ACC112 (cell line): ENCODE measurements at regions not wholly inside any gene's neighbourhood (a gene's known extent, or its start where the extent isn't known, plus 50 kb on each side); places are given as distances from the start of the nearest gene placed in this dataset.

ENCODE experiments used
- H2AFZ ChIP-seq: fragments of 200-600 bp; sonication (generic); one replicate; pipeline ENCODE4 v1.6.0; 2017; ENCODE audit warnings: antibody characterized with exemption, low read length; ENCODE audit not compliant: unreplicated experiment
- H3K27ac ChIP-seq: fragments of 200-600 bp; sonication (generic); 2 replicates; pipeline ENCODE4 v1.5.1; 2014; ENCODE audit warnings: low read depth, mild to moderate bottlenecking, antibody characterized with exemption, low read length, moderate library complexity
- H3K27me3 ChIP-seq: fragments of 200-600 bp; sonication (generic); 2 replicates; pipeline ENCODE4 v1.6.1; 2014; ENCODE audit warnings: mild to moderate bottlenecking, antibody characterized with exemption, low read length, moderate library complexity, mixed read lengths; ENCODE audit not compliant: insufficient read depth
- H3K36me3 ChIP-seq: fragments of 200-600 bp; sonication (generic); 2 replicates; pipeline ENCODE4 v1.6.1; 2016; ENCODE audit warnings: mild to moderate bottlenecking, antibody characterized with exemption, low read length, moderate library complexity, mixed read lengths; ENCODE audit not compliant: insufficient read depth
- H3K4me1 ChIP-seq: fragments of 200-600 bp; sonication (generic); one replicate; pipeline ENCODE4 v1.6.1; 2016; ENCODE audit warnings: low read length, mixed read lengths; ENCODE audit not compliant: insufficient read depth, unreplicated experiment, control insufficient read depth
- H3K4me3 ChIP-seq: fragments of 200-600 bp; sonication (generic); 2 replicates; pipeline ENCODE4 v1.5.1; 2014; ENCODE audit warnings: mild to moderate bottlenecking, low read depth, low read length
- H3K79me2 ChIP-seq: fragments of 200-600 bp; sonication (generic); one replicate; pipeline ENCODE4 v1.6.0; 2016; ENCODE audit warnings: low read length; ENCODE audit not compliant: control insufficient read depth, unreplicated experiment, insufficient read depth

DNA sequence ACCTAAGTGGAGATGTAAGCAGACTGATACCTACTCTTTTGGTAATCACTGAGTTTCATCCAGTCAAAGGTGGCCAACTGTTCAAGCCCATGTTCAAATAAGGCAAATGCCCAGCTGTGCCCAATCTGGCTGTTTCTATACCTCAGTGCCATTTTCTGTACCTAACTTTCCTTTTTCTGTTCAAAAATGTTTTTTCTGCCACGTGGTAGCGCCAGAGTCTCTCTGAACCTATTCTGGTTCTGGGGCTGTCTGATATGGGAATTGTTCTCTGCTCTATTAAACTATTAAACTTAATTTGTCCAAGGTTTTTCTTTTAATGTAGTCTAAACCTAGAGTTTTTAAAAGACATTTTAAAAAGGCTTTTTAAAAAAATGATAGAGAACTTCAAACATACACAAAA, 391.2 kb downstream of the NOVA1 start:
- Histone ChIP-seq H3K27me3 (peaks cover 37% of the 10 kb centered on the region), H3K27ac (no peak overlapping the region), H3K4me3 (no peak overlapping the region), H3K36me3 (no peaks in the 10 kb centered on the region), H3K79me2 (no peaks in the 10 kb centered on the region), H2AFZ (no peak overlapping the region), H3K4me1 (no peaks in the 10 kb centered on the region)

DNA sequence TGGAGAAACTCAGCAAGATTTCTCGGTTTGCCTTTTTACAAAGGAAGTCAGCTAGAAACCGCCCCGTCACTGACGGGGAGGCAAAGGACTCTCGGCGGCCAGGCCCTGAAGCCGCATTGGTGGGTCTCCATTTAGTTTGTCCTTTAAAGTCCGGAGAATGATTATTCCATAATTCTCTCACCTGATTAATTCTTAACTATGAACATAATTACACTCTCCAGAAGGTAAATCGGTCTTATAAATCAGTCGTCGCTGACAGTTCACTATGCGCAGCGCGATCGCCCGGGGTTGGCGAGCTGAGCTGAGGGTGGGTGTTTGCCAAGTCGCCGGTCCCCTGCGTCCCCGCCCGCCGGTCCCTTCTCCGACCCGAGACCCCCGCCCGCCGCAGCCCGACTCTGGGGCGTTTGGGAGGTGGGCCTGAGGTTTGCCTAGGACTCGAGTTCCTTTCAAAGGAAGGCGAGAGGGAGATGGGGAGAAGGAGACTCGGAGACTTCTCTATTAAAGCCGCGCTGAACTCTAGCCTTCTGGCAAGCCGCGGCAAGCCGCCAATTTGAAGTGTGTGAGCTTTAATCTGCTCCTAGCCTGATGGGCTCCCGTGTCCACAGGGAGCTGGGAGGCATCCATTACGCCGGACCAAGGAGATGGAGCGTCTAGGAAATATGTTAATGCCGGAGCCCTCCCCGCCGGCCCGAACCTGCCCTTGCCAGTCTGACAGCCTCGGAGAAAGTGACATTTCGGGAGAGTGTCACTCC, 392.9 kb downstream of the NOVA1 start:
- Histone ChIP-seq H3K4me3 (no peak overlapping the region), H3K27me3 (peaks cover 37% of the 10 kb centered on the region)

DNA sequence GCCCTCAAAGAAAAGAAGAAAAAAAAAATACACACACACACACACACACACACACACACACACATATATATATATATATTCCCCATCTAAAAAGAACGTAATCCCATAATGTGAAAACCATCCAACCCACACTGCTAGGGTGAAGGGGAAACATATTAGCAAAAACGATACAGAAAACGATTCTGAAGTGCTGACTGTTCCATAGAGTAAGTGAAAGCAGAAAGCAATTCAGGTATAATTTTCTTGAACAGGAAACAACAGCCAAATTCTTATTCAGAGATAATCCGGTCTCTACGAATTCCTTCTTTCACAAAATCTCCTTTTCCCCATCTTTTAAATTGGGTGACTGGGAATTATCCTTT, 393.5 kb downstream of the NOVA1 start:
- H3K4me3 ChIP-seq = no peak overlapping the region
- H3K79me2 ChIP-seq = no peaks in the 10 kb centered on the region
- no peak overlapping the region for H3K27ac ChIP-seq
- H3K4me1 ChIP-seq = no peaks in the 10 kb centered on the region
- H3K36me3 ChIP-seq = no peaks in the 10 kb centered on the region
- peaks cover 37% of the 10 kb centered on the region for H3K27me3 ChIP-seq
- no peak overlapping the region for H2AFZ ChIP-seq

More for the DNA sequence above, 392.9 kb downstream of the NOVA1 start:
- H3K36me3 ChIP-seq = no peaks in the 10 kb centered on the region
- no peak overlapping the region for H2AFZ ChIP-seq
- H3K79me2 ChIP-seq = no peaks in the 10 kb centered on the region
- H3K27ac ChIP-seq = no peak overlapping the region
- H3K4me1 ChIP-seq = no peaks in the 10 kb centered on the region

DNA sequence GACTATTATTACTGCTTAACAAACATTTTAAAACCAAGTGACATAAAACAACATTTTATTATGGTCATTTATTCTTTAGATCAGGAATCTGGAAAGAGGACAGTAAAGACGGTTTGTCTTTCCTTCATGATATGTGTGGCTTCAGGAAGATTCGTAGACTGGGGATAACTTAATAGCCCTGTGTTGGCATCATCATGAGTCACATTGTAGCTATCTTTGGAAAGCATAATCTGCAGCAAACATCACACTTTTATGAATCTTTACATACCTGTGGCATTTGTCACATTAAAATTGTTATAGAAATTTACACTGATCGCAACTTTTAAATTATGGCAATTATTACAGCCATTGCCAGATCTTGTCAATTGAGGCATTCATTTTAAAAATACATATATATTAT, 397.1 kb downstream of the NOVA1 start:
- no peaks in the 10 kb centered on the region for H3K4me1 ChIP-seq
- peaks cover 20% of the 10 kb centered on the region for H3K27me3 ChIP-seq

DNA sequence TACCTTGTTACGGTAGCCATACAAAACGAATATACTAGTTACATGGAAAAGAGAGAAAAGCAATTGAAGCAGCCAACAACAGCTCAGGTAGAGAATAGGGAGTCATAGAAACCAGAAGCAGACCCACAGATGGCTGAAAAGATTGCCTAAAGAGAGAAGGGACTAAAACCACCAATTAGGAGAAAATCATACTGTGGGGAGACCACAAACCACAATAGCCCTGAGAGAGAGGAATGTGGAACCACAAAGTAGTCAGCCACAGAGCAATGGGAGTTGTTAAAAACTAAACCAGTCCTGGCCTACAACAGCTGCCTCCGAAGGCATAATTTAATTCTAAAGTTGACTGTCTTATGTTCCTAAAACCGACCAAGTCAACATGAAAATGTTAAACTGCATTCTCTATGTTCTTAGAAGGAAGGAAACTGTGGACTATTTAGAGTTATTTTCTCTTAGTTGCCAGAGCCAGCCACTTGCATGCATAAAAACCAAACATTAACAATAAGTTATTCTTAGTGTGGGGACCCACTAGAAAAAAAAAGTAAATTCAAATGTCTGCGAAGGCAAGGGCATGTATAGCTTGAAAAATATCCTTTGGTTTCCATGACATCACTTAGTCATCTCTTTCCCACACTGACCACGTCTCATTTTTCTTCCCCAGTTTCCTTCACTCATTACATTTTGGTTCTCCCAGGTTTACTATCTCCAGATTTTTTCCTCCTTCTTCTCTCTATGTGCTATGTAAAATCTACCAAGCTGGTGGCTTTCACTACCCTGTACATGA, 398.1 kb downstream of the NOVA1 start:
- Histone ChIP-seq H3K27me3 (peaks cover 11% of the 10 kb centered on the region), H3K4me3 (no peak overlapping the region)

More for the DNA sequence above, 397.1 kb downstream of the NOVA1 start:
- H3K36me3 ChIP-seq = no peaks in the 10 kb centered on the region
- H3K4me3 ChIP-seq = no peak overlapping the region
- no peak overlapping the region for H3K27ac ChIP-seq
- H3K79me2 ChIP-seq = no peaks in the 10 kb centered on the region
- no peak overlapping the region for H2AFZ ChIP-seq

DNA sequence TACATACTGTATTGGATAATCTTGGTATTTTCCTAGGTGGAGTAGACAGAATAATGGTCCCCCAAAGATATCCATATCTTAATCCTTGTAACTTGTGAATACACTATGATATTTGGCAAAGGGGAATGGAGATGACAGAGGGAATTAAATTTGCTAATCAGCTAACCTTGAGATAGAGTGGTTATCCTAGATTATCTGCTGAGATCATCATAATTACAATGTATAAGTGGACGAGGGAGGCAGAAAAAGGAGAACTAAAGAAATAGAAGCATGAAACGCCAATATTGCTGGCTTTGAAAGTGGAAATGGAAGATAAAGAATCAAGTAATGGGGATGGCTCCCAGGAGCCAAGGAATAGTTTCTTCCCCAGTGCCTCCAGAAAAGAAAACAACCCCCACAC, 398.7 kb downstream of the NOVA1 start:
- Histone ChIP-seq H3K79me2 (no peaks in the 10 kb centered on the region), H2AFZ (no peak overlapping the region), H3K27me3 (peaks cover 6% of the 10 kb centered on the region; the same call in 1 of the 2 replicates), H3K4me1 (no peaks in the 10 kb centered on the region), H3K4me3 (no peak overlapping the region), H3K27ac (no peak overlapping the region), H3K36me3 (no peaks in the 10 kb centered on the region)

More for the DNA sequence above, 398.1 kb downstream of the NOVA1 start:
- no peak overlapping the region for H2AFZ ChIP-seq
- no peak overlapping the region for H3K27ac ChIP-seq
- H3K79me2 ChIP-seq = no peaks in the 10 kb centered on the region
- no peaks in the 10 kb centered on the region for H3K4me1 ChIP-seq
- H3K36me3 ChIP-seq = no peaks in the 10 kb centered on the region

DNA sequence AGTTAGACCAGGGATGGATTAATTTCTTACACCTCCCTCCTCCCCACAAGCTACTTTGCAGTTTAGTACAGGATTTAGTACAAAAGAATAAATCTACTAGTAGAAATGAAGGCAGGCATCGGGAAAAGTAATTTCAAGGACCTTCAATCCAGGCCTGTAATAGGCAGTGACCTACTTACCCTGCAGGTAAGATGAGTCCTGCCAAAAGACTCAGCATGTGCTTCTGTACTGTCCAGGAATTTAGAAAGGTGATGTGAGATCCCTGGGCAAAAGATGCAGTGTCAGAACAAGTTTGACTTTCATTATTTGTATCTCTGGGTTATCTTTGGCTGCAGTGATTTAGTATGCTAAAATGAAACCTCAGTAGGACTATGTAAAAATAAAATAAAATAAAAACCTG, 403.0 kb downstream of the NOVA1 start:
- Histone ChIP-seq H3K27ac (no peak overlapping the region), H3K4me1 (no peaks in the 10 kb centered on the region), H2AFZ (no peak overlapping the region), H3K79me2 (no peaks in the 10 kb centered on the region), H3K4me3 (no peak overlapping the region), H3K36me3 (no peaks in the 10 kb centered on the region), H3K27me3 (no peaks in the 10 kb centered on the region)

DNA sequence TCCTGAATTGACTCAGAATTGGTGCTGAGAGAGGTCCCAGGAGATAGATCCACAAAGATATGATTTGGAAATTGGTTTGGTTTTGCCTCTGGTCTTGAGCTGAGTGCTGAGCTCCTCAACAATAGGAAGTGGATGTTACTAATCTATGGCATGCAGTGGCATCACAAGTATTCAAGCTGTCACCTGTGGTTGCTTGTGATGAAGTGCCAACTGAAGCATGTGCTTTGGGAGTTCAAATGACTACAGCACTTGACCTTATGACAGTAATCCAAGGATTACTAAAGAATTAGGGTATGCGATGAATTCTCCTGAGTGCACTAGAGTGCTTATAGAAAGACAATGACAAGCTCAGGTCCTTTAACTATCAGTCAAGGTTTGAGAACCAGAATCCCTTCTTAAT, 406.2 kb downstream of the NOVA1 start:
- Histone ChIP-seq H3K36me3 (no peaks in the 10 kb centered on the region), H2AFZ (no peak overlapping the region), H3K4me3 (no peak overlapping the region), H3K4me1 (no peaks in the 10 kb centered on the region), H3K79me2 (no peaks in the 10 kb centered on the region), H3K27ac (no peak overlapping the region), H3K27me3 (no peaks in the 10 kb centered on the region)

DNA sequence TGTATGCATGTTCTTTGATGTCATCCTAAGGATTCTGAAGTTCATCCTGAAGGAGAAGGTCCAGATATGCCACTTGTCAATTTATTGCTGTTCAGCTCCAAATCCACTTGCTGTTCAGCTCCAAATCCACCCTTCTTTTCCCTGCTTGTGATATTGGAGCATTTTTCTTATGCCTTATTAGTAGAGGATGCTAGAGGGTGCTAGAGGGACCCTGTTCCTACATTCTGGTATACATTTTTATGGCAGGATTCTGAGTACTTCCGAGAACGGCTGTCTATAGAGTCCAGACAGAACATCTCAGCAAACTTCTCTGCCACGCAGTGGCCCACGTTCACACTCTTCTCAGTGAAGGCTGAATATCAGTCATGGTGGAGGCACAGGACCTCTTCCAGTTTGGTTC, 406.7 kb downstream of the NOVA1 start:
- no peak overlapping the region for H2AFZ ChIP-seq

DNA sequence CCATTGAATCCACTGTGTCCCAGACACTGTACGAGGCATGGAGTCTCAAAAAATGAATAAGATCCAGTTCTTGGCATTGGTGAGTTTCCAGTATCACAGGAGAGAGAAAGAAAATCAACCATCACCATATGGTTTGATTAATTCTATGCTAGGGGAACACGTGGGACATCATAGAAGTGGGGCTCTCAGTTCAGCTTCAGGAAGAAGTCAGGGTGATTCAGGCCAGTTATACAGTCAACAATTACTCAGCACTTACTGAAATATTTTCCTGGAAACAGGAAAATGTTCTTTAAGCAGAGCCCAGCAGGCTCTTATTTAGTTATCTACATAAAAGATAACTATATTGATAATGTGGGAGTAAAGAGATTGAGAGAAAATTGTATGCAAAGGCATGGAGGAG, 407.2 kb downstream of the NOVA1 start:
- Histone ChIP-seq H2AFZ (no peak overlapping the region), H3K27me3 (no peaks in the 10 kb centered on the region), H3K36me3 (no peaks in the 10 kb centered on the region), H3K27ac (no peak overlapping the region), H3K79me2 (no peaks in the 10 kb centered on the region), H3K4me1 (no peaks in the 10 kb centered on the region), H3K4me3 (no peak overlapping the region)

More for the DNA sequence above, 406.7 kb downstream of the NOVA1 start:
- Histone ChIP-seq H3K4me1 (no peaks in the 10 kb centered on the region), H3K36me3 (no peaks in the 10 kb centered on the region), H3K27ac (no peak overlapping the region), H3K4me3 (no peak overlapping the region), H3K27me3 (no peaks in the 10 kb centered on the region), H3K79me2 (no peaks in the 10 kb centered on the region)
